Muscle layer of duodenum (tissue), 2 donors: ENCODE measurements at regions not wholly inside any gene's neighbourhood (a gene's known extent, or its start where the extent isn't known, plus 50 kb on each side); places are given as distances from the start of the nearest gene placed in this dataset.

Experiments used
- H3K27ac ChIP-seq: one replicate; pipeline ENCODE4 v1.7.0; 2013; ENCODE audit warnings: mild to moderate bottlenecking, low read length
- H3K27me3 ChIP-seq: one replicate; pipeline ENCODE4 v1.7.0; 2013; ENCODE audit warnings: low read depth, mild to moderate bottlenecking, control low read depth, low read length
- H3K36me3 ChIP-seq, 2 donors: one replicate each; pipeline ENCODE4 v1.7.0; 2013; ENCODE audit warnings: low read length in 2 of 2, control low read depth in 1 of 2, mild to moderate bottlenecking in 1 of 2; ENCODE audit not compliant: insufficient read depth in 2 of 2, control insufficient read depth in 1 of 2
- H3K4me1 ChIP-seq, 2 donors: one replicate each; pipeline ENCODE4 v1.7.0; 2013; ENCODE audit warnings: low read length in 2 of 2, mild to moderate bottlenecking in 2 of 2, control low read depth in 1 of 2, moderate library complexity in 1 of 2; ENCODE audit not compliant: insufficient read depth in 2 of 2, control insufficient read depth in 1 of 2
- H3K4me3 ChIP-seq, 2 donors: one replicate each; pipeline ENCODE4 v1.7.0; 2013; ENCODE audit warnings: low read length in 2 of 2, low read depth in 1 of 2, mild to moderate bottlenecking in 1 of 2
- H3K9me3 ChIP-seq, 2 donors: one replicate each; pipeline ENCODE4 v1.7.0; 2013; ENCODE audit warnings: low read length in 2 of 2, control low read depth in 1 of 2, mild to moderate bottlenecking in 1 of 2; ENCODE audit not compliant: control insufficient read depth in 1 of 2
- donor health status: healthy.

DNA sequence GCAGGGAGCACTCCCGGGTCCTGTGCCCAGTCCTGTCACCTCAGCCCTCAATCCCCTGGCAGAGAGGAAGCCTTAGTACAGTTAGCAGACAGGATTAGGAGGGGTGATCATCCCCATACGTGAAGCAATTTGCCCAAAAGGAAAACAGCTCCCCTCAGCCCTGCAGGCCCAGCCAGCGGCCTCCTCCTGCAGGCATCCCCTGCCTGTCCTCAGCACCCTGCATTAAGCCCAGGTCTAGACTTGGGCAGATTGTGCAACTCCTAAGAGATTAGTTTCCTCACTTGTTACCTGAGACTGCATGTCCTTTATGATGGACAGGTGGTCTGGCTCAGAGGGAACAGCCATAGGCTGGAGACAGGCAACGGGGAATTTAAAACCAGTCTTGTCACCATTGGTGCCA is 95.5 kb upstream of the TMEM45B start:
- Histone ChIP-seq H3K4me1 (no peaks in the 10 kb centered on the region), H3K27ac (no peak overlapping the region), H3K9me3 (no peaks in the 10 kb centered on the region), H3K4me3 (no peak overlapping the region), H3K36me3 (no peaks in the 10 kb centered on the region), H3K27me3 (no peaks in the 10 kb centered on the region)

DNA sequence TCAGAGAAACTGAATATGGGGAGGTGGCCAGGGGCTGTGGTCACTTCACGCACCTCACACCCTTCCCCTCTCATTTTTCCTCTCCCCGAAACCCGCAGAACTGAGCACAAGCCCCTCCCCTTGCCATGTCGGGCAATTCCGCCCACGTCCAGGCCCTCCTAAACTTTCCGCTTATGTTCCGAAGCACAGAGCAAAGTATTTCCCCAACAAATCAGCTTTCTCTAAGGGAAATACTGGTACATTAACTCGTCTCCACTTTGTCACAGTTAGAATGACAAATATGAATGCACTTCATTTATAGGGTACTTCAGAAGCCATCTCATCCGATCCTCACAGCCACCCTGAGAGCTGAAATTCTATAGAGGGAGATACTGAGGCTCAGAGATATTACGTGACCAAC is 94.7 kb upstream of the TMEM45B start:
- no peak overlapping the region for H3K4me3 ChIP-seq
- H3K4me1 ChIP-seq, result no peaks in the 10 kb centered on the region
- no peaks in the 10 kb centered on the region for H3K36me3 ChIP-seq
- H3K9me3 ChIP-seq, result no peaks in the 10 kb centered on the region
- no peaks in the 10 kb centered on the region for H3K27me3 ChIP-seq
- H3K27ac ChIP-seq, result no peak overlapping the region

GRCh38 chr11:129721685-129722084 is 94.0 kb upstream of the TMEM45B start:
- Histone ChIP-seq H3K4me1 (no peaks in the 10 kb centered on the region), H3K9me3 (no peaks in the 10 kb centered on the region), H3K36me3 (no peaks in the 10 kb centered on the region), H3K27me3 (no peaks in the 10 kb centered on the region), H3K4me3 (no peak overlapping the region), H3K27ac (no peak overlapping the region)

- H3K4me1 ChIP-seq, result no peaks in the 10 kb centered on the region
Observed at GRCh38 chr11:129722529-129722928, 93.1 kb upstream of the TMEM45B start.

DNA sequence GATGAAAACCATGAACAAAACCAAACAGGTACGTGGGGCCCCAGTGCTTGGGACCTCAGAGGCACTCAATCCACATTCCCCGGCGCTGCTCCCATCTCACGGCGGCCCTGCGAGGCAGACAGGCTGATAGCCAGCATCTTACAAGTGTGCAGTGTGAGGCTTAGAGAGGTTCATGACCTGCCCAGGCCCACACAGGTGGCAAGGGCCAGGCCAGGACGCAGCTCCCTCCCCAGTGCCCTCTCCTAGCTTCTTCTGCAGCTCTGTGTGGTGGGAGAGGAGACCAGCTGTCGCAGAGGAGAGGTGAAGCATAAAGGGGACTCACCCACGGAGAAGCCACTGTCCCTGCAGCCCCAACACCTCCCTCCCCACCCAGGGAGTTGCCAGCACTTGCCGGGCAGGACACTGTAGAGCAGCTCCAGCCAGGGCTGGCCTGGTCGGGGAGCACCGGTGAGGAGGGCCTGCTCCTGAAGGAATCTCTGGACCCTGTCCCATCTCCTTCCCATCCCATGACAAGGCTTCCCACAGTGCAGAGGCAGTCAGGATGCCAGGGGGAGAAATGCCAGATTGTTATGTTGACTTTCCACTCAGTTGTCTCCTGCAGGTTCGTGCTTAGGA is 92.4 kb upstream of the TMEM45B start:
- H3K9me3 ChIP-seq, result no peaks in the 10 kb centered on the region
- H3K27me3 ChIP-seq, result no peaks in the 10 kb centered on the region
- H3K4me3 ChIP-seq, result no peak overlapping the region
- H3K4me1 ChIP-seq, result no peaks in the 10 kb centered on the region
- H3K36me3 ChIP-seq, result no peaks in the 10 kb centered on the region
- H3K27ac ChIP-seq, result no peak overlapping the region

More at GRCh38 chr11:129722529-129722928, 93.1 kb upstream of the TMEM45B start:
- Histone ChIP-seq H3K27me3 (no peaks in the 10 kb centered on the region), H3K4me3 (no peak overlapping the region), H3K9me3 (no peaks in the 10 kb centered on the region), H3K36me3 (no peaks in the 10 kb centered on the region), H3K27ac (no peak overlapping the region)

- H3K4me1 ChIP-seq, result no peaks in the 10 kb centered on the region
- no peaks in the 10 kb centered on the region for H3K36me3 ChIP-seq
- no peaks in the 10 kb centered on the region for H3K27me3 ChIP-seq
- H3K9me3 ChIP-seq, result no peaks in the 10 kb centered on the region
- H3K4me3 ChIP-seq, result no peak overlapping the region
- no peak overlapping the region for H3K27ac ChIP-seq
Observed at GRCh38 chr11:129723761-129724162, 91.9 kb upstream of the TMEM45B start.

DNA sequence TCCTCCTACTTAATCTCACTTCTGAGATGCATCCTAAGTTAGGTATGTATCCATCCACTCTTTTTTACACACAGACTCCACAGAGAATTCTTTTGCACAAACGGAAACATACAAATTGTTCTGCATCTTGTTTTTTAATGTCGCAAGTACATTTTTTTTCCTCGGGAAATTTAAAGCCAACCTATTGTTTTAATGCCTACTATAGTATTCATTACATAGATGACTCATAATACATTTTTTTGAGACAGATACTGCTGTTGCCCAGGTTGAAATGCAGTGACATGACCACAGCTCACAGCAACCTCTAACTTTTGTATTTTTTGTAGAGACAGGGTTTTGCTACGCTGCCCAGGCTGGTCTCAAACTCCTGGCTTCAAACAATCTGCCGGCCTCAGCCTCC is 90.8 kb upstream of the TMEM45B start:
- H3K9me3 ChIP-seq, result no peaks in the 10 kb centered on the region
- no peaks in the 10 kb centered on the region for H3K4me1 ChIP-seq
- H3K27ac ChIP-seq, result no peak overlapping the region
- no peak overlapping the region for H3K4me3 ChIP-seq
- no peaks in the 10 kb centered on the region for H3K36me3 ChIP-seq
- no peaks in the 10 kb centered on the region for H3K27me3 ChIP-seq

GRCh38 chr11:129726179-129726578 is 89.5 kb upstream of the TMEM45B start:
- Histone ChIP-seq H3K4me1 (no peaks in the 10 kb centered on the region), H3K4me3 (no peak overlapping the region), H3K9me3 (no peaks in the 10 kb centered on the region), H3K36me3 (no peaks in the 10 kb centered on the region), H3K27ac (no peak overlapping the region), H3K27me3 (no peaks in the 10 kb centered on the region)

- no peaks in the 10 kb centered on the region for H3K4me1 ChIP-seq
- H3K36me3 ChIP-seq, result no peaks in the 10 kb centered on the region
- no peaks in the 10 kb centered on the region for H3K9me3 ChIP-seq
- H3K27ac ChIP-seq, result no peak overlapping the region
- no peaks in the 10 kb centered on the region for H3K27me3 ChIP-seq
- no peak overlapping the region for H3K4me3 ChIP-seq
Observed at GRCh38 chr11:129728581-129728980, 87.1 kb upstream of the TMEM45B start.

- Histone ChIP-seq H3K27ac (no peak overlapping the region), H3K9me3 (no peaks in the 10 kb centered on the region), H3K36me3 (no peaks in the 10 kb centered on the region), H3K4me3 (no peak overlapping the region), H3K27me3 (no peaks in the 10 kb centered on the region), H3K4me1 (no peaks in the 10 kb centered on the region)
Observed at GRCh38 chr11:129729216-129729615, 86.4 kb upstream of the TMEM45B start.

GRCh38 chr11:129729823-129730222 is 85.8 kb upstream of the TMEM45B start:
- Histone ChIP-seq H3K27me3 (no peaks in the 10 kb centered on the region), H3K9me3 (no peaks in the 10 kb centered on the region), H3K36me3 (no peaks in the 10 kb centered on the region), H3K4me3 (no peak overlapping the region), H3K4me1 (no peaks in the 10 kb centered on the region), H3K27ac (no peak overlapping the region)

DNA sequence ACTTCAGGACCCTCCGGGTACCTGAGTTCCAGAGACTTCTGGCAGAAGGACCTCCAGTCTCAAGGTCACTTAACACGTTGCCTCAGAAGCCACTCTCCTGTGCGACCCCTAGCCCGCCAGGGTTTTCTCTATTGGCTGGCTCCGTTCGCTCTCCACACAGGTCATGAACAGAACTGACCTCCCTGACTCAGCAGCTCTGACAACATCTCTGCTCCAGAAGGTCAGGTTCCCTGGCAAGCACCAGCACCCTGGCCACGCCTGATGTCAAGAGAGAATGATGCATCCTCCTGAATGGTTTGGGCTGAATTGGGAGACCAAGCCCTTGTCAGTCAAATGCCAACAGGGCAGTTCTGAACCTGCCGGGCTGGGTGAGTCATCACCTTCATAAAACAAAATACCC is 84.3 kb upstream of the TMEM45B start:
- H3K36me3 ChIP-seq, result no peaks in the 10 kb centered on the region
- no peak overlapping the region for H3K27ac ChIP-seq
- no peaks in the 10 kb centered on the region for H3K9me3 ChIP-seq
- no peak overlapping the region for H3K4me3 ChIP-seq
- no peaks in the 10 kb centered on the region for H3K4me1 ChIP-seq
- H3K27me3 ChIP-seq, result no peaks in the 10 kb centered on the region
